ENCODE measurements at regions not wholly inside any gene's neighbourhood (a gene's known extent, or its start where the extent isn't known, plus 50 kb on each side); places are given as distances from the start of the nearest gene placed in this dataset.

GRCh38 chr1:159641221-159641620 is 53.6 kb downstream of the APCS start:
- H3K4me3 Mint-ChIP-seq (ENCODE audit: unreplicated experiment) = no peak overlapping the region
- no peaks in the 10 kb centered on the region for H3K36me3 Mint-ChIP-seq (ENCODE audit: insufficient read depth, unreplicated experiment)
- no peak overlapping the region for H3K27ac Mint-ChIP-seq (ENCODE audit: unreplicated experiment)
- no peaks in the 10 kb centered on the region for H3K27me3 ChIP-seq (replicated peaks; ENCODE audit: control insufficient read depth, insufficient read depth, low read length)
- 0 out of 2 replicates have a peak, but pooled peaks cover 4% of the 10 kb centered on the region for H3K9me3 ChIP-seq
- POLR2A ChIA-PET = no interaction called here
- no peak for DNase-seq
- H3K4me1 ChIP-seq = no peaks in the 10 kb centered on the region
- H3K36me3 ChIP-seq (ENCODE audit: control insufficient read depth, insufficient read depth, low read length) = no peaks in the 10 kb centered on the region
- H3K4me3 ChIP-seq (ENCODE audit: low read depth, low read length) = no peak overlapping the region
- intact Hi-C loops (cut with micrococcal nuclease; ENCODE audit: unreplicated experiment) = no loop called here
- TF ChIP-seq CTCF (IDR thresholded peaks at IDR 0.05; ENCODE audit: insufficient read depth in 1 of 2, low read depth in 1 of 2, low read length in 1 of 2, severe bottlenecking in 1 of 2, unreplicated experiment in 1 of 2) = no peak
- BruUV-seq (replicated peaks) = no TSS peak
- peaks cover 8% of the 10 kb centered on the region for H3K27me3 Mint-ChIP-seq (ENCODE audit: insufficient read depth, unreplicated experiment)
- CTCF ChIA-PET = no interaction called here
- peaks cover 20% of the 10 kb centered on the region for H3K9me3 Mint-ChIP-seq (ENCODE audit: unreplicated experiment)
- no peaks in the 10 kb centered on the region for H3K4me1 Mint-ChIP-seq (ENCODE audit: low read depth, unreplicated experiment)

- Mint-ChIP-seq H3K4me3 (ENCODE audit: unreplicated experiment) (no peak overlapping the region), H3K36me3 (ENCODE audit: insufficient read depth, unreplicated experiment) (no peaks in the 10 kb centered on the region), H3K4me1 (ENCODE audit: low read depth, unreplicated experiment) (no peaks in the 10 kb centered on the region), H3K27ac (ENCODE audit: unreplicated experiment) (no peak overlapping the region), H3K9me3 (ENCODE audit: unreplicated experiment) (peaks cover 20% of the 10 kb centered on the region), H3K27me3 (ENCODE audit: insufficient read depth, unreplicated experiment) (peaks cover 5% of the 10 kb centered on the region)
- Histone ChIP-seq H3K36me3 (ENCODE audit: control insufficient read depth, insufficient read depth, low read length) (no peaks in the 10 kb centered on the region), H3K27me3 (replicated peaks; ENCODE audit: control insufficient read depth, insufficient read depth, low read length) (no peaks in the 10 kb centered on the region), H3K9me3 (0 out of 2 replicates have a peak, but pooled peaks cover 4% of the 10 kb centered on the region), H3K4me3 (ENCODE audit: low read depth, low read length) (no peak overlapping the region), H3K4me1 (no peaks in the 10 kb centered on the region)
- POLR2A ChIA-PET = no interaction called here
- no TSS peak for BruUV-seq (replicated peaks)
- CTCF ChIA-PET = no interaction called here
- intact Hi-C loops (cut with micrococcal nuclease; ENCODE audit: unreplicated experiment) = loop anchor here (2.0 kb wide), 1 partner anchor 20 kb away; no protein-coding TSS in a partner anchor
- no peak for TF ChIP-seq CTCF (IDR thresholded peaks at IDR 0.05; ENCODE audit: insufficient read depth in 1 of 2, low read depth in 1 of 2, low read length in 1 of 2, severe bottlenecking in 1 of 2, unreplicated experiment in 1 of 2)
- no peak for DNase-seq
Measured at GRCh38 chr1:159646687-159647086, 59.1 kb downstream of the APCS start.

GRCh38 chr1:159647616-159648015 is 60.0 kb downstream of the APCS start:
- no TSS peak for BruUV-seq (replicated peaks)
- Mint-ChIP-seq H3K9me3 (ENCODE audit: unreplicated experiment) (peaks cover 17% of the 10 kb centered on the region), H3K36me3 (ENCODE audit: insufficient read depth, unreplicated experiment) (no peaks in the 10 kb centered on the region), H3K27me3 (ENCODE audit: insufficient read depth, unreplicated experiment) (peaks cover 5% of the 10 kb centered on the region), H3K27ac (ENCODE audit: unreplicated experiment) (no peak overlapping the region), H3K4me3 (ENCODE audit: unreplicated experiment) (no peak overlapping the region), H3K4me1 (ENCODE audit: low read depth, unreplicated experiment) (no peaks in the 10 kb centered on the region)
- no peaks in the 10 kb centered on the region for H3K4me1 ChIP-seq
- CTCF ChIA-PET = no interaction called here
- H3K27me3 ChIP-seq (replicated peaks; ENCODE audit: control insufficient read depth, insufficient read depth, low read length) = no peaks in the 10 kb centered on the region
- TF ChIP-seq CTCF (IDR thresholded peaks at IDR 0.05; ENCODE audit: insufficient read depth in 1 of 2, low read depth in 1 of 2, low read length in 1 of 2, severe bottlenecking in 1 of 2, unreplicated experiment in 1 of 2) = no peak
- intact Hi-C loops (cut with micrococcal nuclease; ENCODE audit: unreplicated experiment) = loop anchor here (2.0 kb wide), 1 partner anchor 21 kb away; no protein-coding TSS in a partner anchor
- POLR2A ChIA-PET = no interaction called here
- DNase-seq = no peak
- no peaks in the 10 kb centered on the region for H3K36me3 ChIP-seq (ENCODE audit: control insufficient read depth, insufficient read depth, low read length)
- H3K4me3 ChIP-seq (ENCODE audit: low read depth, low read length) = no peak overlapping the region
- H3K9me3 ChIP-seq = 0 out of 2 replicates have a peak, but pooled peaks cover 4% of the 10 kb centered on the region

All from Caco-2 (cell line).